MM.1S (cell line): ENCODE measurements at regions not wholly inside any gene's neighbourhood (a gene's known extent, or its start where the extent isn't known, plus 50 kb on each side); places are given as distances from the start of the nearest gene placed in this dataset.
"Not testable (repeated sequence)": the region's sequence is repeated elsewhere in the genome, so short reads cannot be mapped to it uniquely, and the experiment has no call there.

Experiments
- EZH2 ChIP-seq: fragments of 300-600 bp; sonication (generic); optimal IDR thresholded peaks from 2 replicates; pipeline ENCODE3; 2017; ENCODE audit warnings: low read depth, mild to moderate bottlenecking, antibody characterized with exemption, low read length, mixed read lengths
- EZH2phosphoT487 ChIP-seq: fragments of 300-600 bp; sonication (generic); IDR thresholded peaks from 2 replicates; pipeline ENCODE4 v1.6.1; 2018; ENCODE audit warnings: antibody characterized with exemption, low read length
- TF ChIP-seq, protein P1 (sequence below): fragments of 300-600 bp; sonication (generic); IDR thresholded peaks from 2 replicates; pipeline ENCODE4 v1.5.1; 2016; ENCODE audit warnings: antibody characterized with exemption, low read length, mixed read lengths

DNA sequence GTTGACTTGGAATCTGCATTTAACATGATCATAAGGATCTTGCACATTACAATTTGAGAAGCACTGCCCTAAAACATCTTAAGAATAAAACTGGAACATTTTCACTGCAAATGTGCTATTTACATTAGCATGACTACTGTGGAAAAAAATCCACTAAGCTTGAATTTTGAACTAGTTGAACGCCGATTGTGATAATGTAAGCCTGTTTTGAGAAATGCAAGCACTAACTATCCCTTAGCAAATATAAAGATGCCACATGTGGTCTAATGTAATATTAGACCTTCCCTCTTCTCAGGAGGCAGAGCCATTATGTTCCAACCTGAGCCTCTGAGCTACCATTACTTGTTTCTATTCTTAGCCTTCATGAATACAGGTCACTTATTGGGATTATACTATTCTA, 278.0 kb downstream of the SPATA31A6 start:
- not testable (repeated sequence) for TF ChIP-seq EZH2, EZH2phosphoT487
- TF ChIP-seq, protein P1, sequence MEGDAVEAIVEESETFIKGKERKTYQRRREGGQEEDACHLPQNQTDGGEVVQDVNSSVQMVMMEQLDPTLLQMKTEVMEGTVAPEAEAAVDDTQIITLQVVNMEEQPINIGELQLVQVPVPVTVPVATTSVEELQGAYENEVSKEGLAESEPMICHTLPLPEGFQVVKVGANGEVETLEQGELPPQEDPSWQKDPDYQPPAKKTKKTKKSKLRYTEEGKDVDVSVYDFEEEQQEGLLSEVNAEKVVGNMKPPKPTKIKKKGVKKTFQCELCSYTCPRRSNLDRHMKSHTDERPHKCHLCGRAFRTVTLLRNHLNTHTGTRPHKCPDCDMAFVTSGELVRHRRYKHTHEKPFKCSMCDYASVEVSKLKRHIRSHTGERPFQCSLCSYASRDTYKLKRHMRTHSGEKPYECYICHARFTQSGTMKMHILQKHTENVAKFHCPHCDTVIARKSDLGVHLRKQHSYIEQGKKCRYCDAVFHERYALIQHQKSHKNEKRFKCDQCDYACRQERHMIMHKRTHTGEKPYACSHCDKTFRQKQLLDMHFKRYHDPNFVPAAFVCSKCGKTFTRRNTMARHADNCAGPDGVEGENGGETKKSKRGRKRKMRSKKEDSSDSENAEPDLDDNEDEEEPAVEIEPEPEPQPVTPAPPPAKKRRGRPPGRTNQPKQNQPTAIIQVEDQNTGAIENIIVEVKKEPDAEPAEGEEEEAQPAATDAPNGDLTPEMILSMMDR, result not testable (repeated sequence)
